Adrenal gland (tissue), 5 donors: ENCODE measurements at regions not wholly inside any gene's neighbourhood (a gene's known extent, or its start where the extent isn't known, plus 50 kb on each side); places are given as distances from the start of the nearest gene placed in this dataset.

Source experiments
- CTCF ChIP-seq, 6 experiments: fragments of 450-650 bp in 4 of 6; fragments of 200-600 bp in 2 of 6; sonication (generic) in 1 of 6; IDR thresholded peaks; 1 replicate in 5 of 6; 2 replicates in 1 of 6; pipeline versions ENCODE4 v1.5.1 to v1.8.0; 2016 to 2021; ENCODE audit warnings: antibody characterized with exemption in 6 of 6, mild to moderate bottlenecking in 2 of 6, moderate library complexity in 1 of 6
- POLR2A ChIP-seq, 2 donors: fragments of 450-650 bp; IDR thresholded peaks; one replicate each; pipeline ENCODE4 v1.6.1; 2017; ENCODE audit warnings: antibody characterized with exemption in 2 of 2, mild to moderate bottlenecking in 2 of 2, moderate library complexity in 1 of 2
- donor health status: DM: no; HTN: no; CAD: no.

- TF ChIP-seq CTCF (IDR thresholded peaks at IDR 0.05): no peak
- TF ChIP-seq POLR2A (IDR thresholded peaks at IDR 0.05): no peak
Measured at GRCh38 chr2:41000906-41001305, 549.0 kb upstream of the SLC8A1 start.
